ENCODE measurements at regions not wholly inside any gene's neighbourhood (a gene's known extent, or its start where the extent isn't known, plus 50 kb on each side); places are given as distances from the start of the nearest gene placed in this dataset.

DNA sequence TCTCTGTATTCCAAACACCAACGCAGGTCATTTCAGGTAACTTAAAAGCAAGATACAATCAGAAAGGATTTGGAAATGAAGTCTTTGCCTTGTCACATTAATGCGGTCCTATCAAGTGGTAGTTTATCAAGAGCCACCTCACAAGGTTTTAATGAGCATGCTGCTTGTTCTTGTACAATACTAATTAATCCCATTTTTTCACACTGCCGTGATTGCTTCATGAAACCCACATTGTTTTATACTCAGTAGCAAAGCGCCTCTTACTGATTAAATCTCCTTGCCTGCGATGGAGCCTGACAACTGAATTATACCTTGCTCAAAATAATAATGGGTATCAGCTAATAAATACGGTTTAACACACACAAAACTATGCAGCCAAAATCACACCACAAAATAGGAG is 234.1 kb upstream of the TSHZ2 start:
- no peak for DNase-seq (ENCODE audit: low read depth in 1 of 2, low spot score in 1 of 2)

DNA sequence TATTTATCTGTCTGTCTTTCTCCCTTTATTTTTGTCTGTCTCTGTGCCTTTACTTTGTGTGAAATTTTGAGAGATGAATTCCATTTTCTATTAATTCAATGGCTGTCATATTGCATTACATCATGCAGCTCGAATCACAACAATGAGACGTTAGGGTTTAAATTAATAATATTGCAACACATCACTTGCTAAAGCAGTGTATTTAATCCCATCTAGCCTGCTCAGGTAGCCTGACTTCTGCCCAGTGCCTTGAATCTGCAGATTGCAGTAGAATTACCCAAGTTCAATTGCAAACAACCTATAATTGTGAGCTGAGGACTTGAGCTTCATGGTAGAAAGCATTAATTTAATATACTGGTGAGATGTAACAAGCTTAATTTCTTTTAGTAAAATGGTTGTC is 235.7 kb upstream of the TSHZ2 start:
- DNase-seq (ENCODE audit: low read depth in 1 of 2, low spot score in 1 of 2), result no peak

DNA sequence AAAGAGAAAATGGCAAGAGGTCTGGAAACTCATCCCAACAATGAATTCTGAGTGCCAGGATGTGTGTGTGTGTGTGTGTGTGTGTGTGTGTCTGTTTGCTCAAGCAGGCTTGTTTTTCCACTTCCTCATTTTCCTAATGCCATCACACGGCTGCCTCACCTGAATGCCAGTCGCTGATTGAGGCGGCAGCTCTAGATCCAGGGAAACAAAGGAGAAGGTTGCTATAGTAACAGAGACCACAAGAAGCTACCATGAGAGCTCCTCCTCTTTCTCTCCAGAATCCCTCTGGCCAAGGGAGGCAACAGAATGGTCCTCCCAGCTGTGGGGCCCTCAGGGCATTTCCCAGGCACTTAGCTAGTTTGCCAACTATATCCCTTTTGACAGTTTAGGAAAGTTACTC is 241.1 kb upstream of the TSHZ2 start:
- no peak for DNase-seq (ENCODE audit: low read depth in 1 of 2, low spot score in 1 of 2)

- DNase-seq (ENCODE audit: low read depth in 1 of 2, low spot score in 1 of 2), result no peak
These were observed 244.3 kb upstream of the TSHZ2 start for GRCh38 chr20:52727740-52728456.

DNA sequence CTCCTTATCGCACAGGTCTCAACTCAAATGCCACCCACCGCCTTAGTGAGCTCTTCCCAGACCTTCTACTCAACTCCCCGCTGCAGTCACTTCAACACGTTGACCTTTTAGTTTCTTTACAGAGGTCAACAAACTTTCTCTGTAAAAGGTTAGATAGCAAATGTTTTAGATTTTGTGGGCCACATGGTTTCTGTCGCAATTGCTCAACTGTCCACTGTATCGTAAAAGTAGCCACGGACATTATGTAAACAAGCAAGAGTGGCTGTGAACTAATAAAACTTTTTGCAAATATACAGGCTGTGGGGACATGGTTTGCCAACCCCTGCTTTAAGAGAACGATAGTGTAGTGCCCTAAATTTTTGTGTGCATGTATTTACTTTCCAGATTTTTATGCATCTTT is 247.6 kb upstream of the TSHZ2 start:
- no peak for DNase-seq (ENCODE audit: low read depth in 1 of 2, low spot score in 1 of 2)

DNA sequence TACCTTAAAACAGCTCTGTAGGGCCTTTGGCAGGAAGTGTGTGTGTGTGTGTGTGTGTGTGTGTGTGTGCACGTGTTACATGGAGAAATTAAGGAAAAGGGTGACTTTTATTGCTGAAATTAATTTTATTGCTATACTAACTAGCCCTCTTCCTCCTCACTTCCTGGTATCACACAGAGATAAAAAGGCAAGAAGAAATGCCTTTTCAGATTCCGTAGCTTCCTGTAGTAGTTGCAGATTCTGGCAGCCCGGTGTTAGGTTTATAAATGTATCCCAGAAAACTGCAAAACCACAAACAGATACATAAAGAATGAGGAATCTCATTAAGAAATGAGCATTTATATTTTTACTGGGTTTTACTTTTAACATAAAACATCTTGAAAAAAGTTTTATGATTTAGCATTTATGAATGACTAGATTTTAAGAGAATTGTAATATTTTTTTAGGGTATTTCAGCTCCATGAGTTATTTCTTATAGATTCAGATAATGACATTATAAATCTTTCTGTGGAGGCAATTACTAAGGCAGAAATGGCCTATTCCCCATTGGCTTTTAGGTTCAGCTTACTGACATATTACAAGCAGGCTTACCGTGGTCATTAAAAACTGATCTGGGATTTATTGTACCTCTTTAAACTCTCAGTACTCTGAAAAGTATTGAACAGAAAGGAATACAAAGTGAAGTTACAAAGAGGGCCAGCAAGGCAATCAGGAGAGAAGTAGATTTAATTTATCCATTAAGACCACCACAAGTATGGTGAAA is 249.1 kb upstream of the TSHZ2 start:
- DNase-seq (ENCODE audit: low read depth in 1 of 2, low spot score in 1 of 2), result no peak

DNA sequence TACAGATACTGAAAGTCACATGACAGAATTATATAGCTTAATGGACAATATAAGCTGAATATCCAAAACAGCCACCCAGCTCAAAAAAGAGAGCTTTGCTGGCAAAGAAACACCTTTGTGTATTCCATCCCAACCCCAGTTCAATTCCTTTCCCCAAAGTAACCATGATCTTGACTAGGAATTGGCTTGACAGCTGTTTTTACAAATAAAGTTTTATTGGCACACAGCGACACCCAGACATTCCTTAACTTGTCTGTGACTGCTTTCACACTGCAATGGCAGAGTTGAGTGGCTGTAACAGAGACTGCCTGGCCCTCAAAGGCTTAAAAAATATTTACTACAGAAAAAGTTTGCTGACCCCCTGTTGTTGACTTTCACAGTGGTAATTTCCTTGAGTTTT is 264.0 kb upstream of the TSHZ2 start:
- DNase-seq (ENCODE audit: low read depth in 1 of 2, low spot score in 1 of 2), result no peak

DNA sequence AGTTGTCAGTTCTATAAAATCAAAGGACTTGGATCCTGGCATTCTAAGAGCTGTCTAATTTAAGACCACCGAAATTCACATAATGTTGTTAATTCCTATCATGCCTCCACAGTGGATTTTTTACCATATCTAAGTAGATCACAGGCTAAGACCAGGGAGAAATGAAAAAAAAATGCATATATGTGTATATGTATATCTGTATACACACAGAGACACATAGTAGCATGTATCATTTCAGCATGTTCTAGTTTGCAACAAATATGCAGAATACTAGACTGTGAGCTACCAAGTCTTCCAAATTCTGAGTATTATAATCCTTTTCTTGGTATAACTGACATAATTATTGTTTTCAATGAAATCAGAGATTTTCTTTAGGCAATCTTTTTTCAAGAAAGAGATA is 267.6 kb upstream of the TSHZ2 start:
- DNase-seq (ENCODE audit: low read depth in 1 of 2, low spot score in 1 of 2), result no peak

- DNase-seq (ENCODE audit: low read depth in 1 of 2, low spot score in 1 of 2), result no peak
These were observed 283.8 kb upstream of the TSHZ2 start for GRCh38 chr20:52688345-52688744.

DNA sequence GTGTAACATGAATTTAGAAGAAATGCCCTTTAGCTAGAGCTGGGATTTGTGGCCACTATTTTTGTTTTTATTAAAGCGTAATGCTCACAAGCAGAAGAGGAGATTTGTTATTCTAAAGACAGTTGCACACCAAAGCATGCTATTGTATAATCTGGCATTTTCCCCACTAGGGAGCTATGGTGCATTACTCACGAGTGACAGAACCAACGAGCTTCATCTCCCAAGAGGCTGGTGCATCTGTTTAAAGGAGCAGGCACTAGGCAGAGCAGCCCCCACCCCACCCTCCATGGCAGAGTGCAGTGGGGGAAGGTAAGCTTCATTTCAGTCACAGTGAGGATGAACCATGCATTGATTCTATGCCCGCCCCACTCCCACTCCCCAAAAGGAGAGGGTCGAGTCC is 287.3 kb upstream of the TSHZ2 start:
- DNase-seq (ENCODE audit: low read depth in 1 of 2, low spot score in 1 of 2), result no peak

DNA sequence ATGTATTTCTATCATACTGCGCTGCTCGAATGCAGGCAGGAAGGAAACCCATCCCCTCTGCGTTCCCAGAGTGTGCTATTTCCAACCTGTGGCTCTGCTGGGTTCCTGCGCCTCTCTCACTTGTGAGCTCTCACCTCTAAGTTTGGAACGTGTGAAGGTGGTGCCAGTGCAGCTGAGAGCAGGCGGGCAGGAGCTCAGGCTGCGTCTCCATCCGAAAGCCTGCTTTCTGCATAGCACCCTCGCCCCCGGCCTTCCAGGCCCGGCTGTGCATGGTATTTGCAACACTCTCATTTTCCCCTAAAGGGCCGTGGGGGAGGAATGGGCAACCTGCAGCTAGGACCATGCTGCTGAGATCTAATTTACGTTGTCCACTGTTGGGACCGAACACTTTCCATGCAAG is 288.0 kb upstream of the TSHZ2 start:
- no peak for DNase-seq (ENCODE audit: low read depth in 1 of 2, low spot score in 1 of 2)

- no peak for DNase-seq (ENCODE audit: low read depth in 1 of 2, low spot score in 1 of 2)
These were observed 288.4 kb upstream of the TSHZ2 start for GRCh38 chr20:52683761-52684160.

DNA sequence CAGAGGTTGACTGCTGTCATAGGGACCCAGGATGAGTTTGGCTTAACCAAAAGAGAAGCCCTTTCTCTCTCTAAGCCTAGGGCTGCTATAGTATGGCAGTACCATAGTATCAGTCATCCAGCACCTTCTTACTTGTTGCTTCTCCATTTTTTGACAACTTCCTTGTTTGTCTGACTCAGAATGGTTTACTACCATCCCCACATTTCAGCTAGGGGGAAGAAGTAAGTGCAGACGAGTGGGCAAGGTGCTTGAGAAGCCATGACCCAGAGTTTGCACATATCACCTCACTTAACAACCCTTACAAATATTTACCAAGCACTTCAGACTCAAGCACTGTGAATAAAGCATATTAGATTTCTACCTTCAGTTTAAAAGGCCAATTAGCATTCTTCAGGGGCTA is 289.9 kb upstream of the TSHZ2 start:
- no peak for DNase-seq (ENCODE audit: low read depth in 1 of 2, low spot score in 1 of 2)

DNA sequence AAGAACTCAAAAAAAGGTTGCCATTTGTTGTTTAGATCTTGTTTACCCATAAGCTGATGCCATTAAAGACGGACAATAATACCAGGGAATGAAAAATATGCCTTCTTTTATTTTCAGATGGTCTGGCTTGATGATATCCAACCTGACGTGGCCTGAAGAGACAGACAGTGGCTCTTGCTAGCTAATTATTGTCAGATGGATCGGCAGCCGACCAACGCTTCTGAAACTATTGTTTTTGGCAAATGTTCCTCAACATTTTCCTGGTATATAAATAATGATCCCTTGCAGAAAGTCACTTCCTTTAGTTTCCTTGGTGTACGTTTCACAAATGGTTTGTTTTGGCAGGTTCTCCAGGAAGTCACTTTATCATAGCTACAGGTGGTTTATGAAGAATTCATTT is 290.9 kb upstream of the TSHZ2 start:
- no peak for DNase-seq (ENCODE audit: low read depth in 1 of 2, low spot score in 1 of 2)

DNA sequence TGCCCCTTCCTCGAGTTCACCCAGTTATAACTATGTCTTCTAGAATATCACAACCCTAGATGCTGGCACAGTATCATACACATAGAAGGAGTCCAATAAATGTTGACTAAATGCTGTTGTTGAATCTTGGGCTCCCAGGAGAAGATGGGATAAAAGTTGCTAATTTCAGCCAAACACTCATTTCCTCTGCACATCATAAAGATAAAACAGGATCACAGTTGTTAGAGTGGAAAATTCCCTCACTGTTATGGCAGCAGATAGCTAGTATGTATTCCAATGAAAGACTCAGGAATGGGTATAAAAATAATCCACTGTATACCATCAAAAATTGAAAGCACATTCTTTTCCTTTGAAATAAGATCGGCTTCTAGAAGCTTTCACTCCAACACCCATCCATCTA is 294.9 kb upstream of the TSHZ2 start:
- no peak for DNase-seq (ENCODE audit: low read depth in 1 of 2, low spot score in 1 of 2)

DNA sequence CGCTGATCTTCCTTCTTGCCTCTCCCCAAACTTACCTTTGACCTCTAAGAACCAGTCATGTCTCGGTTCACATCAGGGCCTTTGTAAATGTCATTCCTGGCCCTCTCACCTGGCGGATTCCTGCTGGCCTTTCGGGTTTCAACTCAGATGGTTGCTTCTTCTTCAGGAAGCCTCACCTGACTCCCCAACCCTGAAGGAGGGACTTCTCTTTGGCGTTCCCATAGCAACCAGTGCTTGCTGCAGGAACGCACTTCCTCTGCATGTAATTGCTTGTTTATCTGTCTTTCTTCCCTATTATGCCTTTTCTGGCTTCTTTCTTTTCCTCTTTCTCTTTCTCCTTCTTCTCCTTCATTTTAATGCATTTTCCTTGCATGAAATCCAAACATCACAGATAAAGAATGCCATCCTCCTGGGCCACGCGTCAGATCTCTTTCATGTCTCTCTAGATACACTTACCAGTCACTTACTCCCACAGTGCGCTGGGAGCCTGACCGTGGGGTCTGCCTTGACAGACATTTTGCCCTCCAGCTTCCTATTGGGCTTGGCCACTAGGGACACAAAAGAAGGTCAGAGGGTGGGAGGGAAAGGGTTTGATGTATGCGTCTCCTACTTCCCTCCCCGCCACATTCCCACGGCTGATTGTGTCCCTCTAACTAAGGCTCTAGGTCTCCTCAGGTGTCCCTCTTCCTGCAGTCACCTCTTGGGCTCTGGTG is 295.7 kb upstream of the TSHZ2 start:
- DNase-seq (ENCODE audit: low read depth in 1 of 2, low spot score in 1 of 2), result no peak

GRCh38 chr20:52675375-52675774 is 296.8 kb upstream of the TSHZ2 start:
- DNase-seq (ENCODE audit: low read depth in 1 of 2, low spot score in 1 of 2), result no peak

DNA sequence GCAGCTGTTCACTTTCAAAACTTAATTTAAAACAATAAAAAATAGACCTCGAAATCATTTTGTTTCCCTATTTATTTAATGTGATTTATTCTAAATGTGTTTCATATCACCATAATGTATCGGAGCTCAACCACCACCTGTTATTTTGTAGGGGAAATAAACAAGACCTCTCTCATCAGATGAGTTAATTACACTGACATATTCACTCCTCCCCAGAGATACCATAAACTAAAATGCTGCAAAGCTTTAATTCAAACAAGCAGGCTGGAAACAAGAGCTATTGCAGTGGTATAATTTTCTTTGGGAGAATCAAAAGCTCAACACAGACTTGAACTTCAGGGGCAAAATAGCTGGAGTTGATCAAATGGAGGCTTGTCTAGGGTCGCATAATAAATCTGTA is 303.5 kb upstream of the TSHZ2 start:
- no peak for DNase-seq (ENCODE audit: low read depth in 1 of 2, low spot score in 1 of 2)

GRCh38 chr20:52667358-52667757 is 304.8 kb upstream of the TSHZ2 start:
- no peak for DNase-seq (ENCODE audit: low read depth in 1 of 2, low spot score in 1 of 2)

GRCh38 chr20:52665441-52665840 is 306.7 kb upstream of the TSHZ2 start:
- no peak for DNase-seq (ENCODE audit: low read depth in 1 of 2, low spot score in 1 of 2)

GRCh38 chr20:52655395-52655794 is 316.8 kb upstream of the TSHZ2 start:
- no peak for DNase-seq (ENCODE audit: low read depth in 1 of 2, low spot score in 1 of 2)

GRCh38 chr20:52654567-52654966 is 317.6 kb upstream of the TSHZ2 start:
- no peak for DNase-seq (ENCODE audit: low read depth in 1 of 2, low spot score in 1 of 2)
